Coronary artery (tissue), 2 donors: ENCODE measurements at regions not wholly inside any gene's neighbourhood (a gene's known extent, or its start where the extent isn't known, plus 50 kb on each side); places are given as distances from the start of the nearest gene placed in this dataset.
"Not testable (repeated sequence)": the region's sequence is repeated elsewhere in the genome, so short reads cannot be mapped to it uniquely, and the experiment has no call there.

Source experiments
- DNase-seq: peaks from one replicate; pipeline ENCODE4 v3.0.0-alpha.2; 2017; ENCODE audit warnings: low spot score
- H3K27ac ChIP-seq, 2 donors: fragments of 200-600 bp; sonication (generic); one replicate each; pipeline ENCODE4 v1.5.1; 2016 to 2019
- H3K4me3 ChIP-seq: fragments of 200-600 bp; sonication (generic); 2 replicates; pipeline ENCODE4 v1.5.1; 2016; ENCODE audit warnings: mild to moderate bottlenecking, moderate library complexity
- CTCF ChIP-seq: fragments of 200-600 bp; sonication (generic); IDR thresholded peaks from one replicate; pipeline ENCODE4 v1.5.1; 2019; ENCODE audit warnings: antibody characterized with exemption

GRCh38 chr2:57698392-57698791 is 348.2 kb upstream of the VRK2 start:
- no peak overlapping the region for H3K27ac ChIP-seq
- no peak for TF ChIP-seq CTCF
- no peak overlapping the region for H3K4me3 ChIP-seq
- no peak for DNase-seq

GRCh38 chr2:57698935-57699449 is 347.6 kb upstream of the VRK2 start:
- no peak overlapping the region for H3K27ac ChIP-seq
- no peak for TF ChIP-seq CTCF
- DNase-seq: no peak
- H3K4me3 ChIP-seq: no peak overlapping the region

GRCh38 chr2:57701391-57701791 is 345.2 kb upstream of the VRK2 start:
- Histone ChIP-seq H3K27ac (no peak overlapping the region), H3K4me3 (no peak overlapping the region)
- no peak for DNase-seq
- TF ChIP-seq CTCF: no peak

- no peak for DNase-seq
- no peak for TF ChIP-seq CTCF
- Histone ChIP-seq H3K27ac (no peak overlapping the region), H3K4me3 (no peak overlapping the region)
Observed at GRCh38 chr2:57703407-57703806, 343.2 kb upstream of the VRK2 start.

GRCh38 chr2:57707794-57708193 is 338.8 kb upstream of the VRK2 start:
- H3K27ac ChIP-seq, H3K4me3 ChIP-seq, DNase-seq: not testable (repeated sequence)

- TF ChIP-seq CTCF: no peak
Observed at GRCh38 chr2:57711991-57712390, 334.6 kb upstream of the VRK2 start.

GRCh38 chr2:57720728-57721627 is 325.6 kb upstream of the VRK2 start:
- Histone ChIP-seq H3K4me3 (peak overlapping the region; percentile 27), H3K27ac (no peak overlapping the region)
- no peak for DNase-seq
- TF ChIP-seq CTCF: peak; percentile 61

More at GRCh38 chr2:57711991-57712390, 334.6 kb upstream of the VRK2 start:
- Histone ChIP-seq H3K27ac (no peak overlapping the region), H3K4me3 (no peak overlapping the region)
- no peak for DNase-seq
